ENCODE measurements at regions not wholly inside any gene's neighbourhood (a gene's known extent, or its start where the extent isn't known, plus 50 kb on each side); places are given as distances from the start of the nearest gene placed in this dataset.

DNA sequence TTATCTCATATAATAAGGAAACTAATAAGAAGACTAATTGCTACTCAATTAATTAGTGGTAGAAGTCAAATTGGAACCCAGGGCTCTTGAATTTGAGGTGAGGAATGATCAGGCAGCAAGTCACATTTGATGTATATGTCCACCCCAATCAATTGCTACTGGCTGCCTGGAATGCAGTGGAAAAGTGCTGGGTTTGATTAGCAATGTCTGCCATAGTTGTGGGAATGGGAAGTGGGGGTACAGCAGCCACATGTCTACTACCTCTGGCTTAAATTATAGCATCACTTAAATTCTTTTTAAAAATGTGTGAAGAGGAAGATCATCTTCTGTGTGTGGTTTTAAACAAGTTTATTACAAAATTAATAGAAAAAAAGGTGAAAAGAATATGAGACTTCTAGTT is 50.8 kb upstream of the NAV2 start:
- DNase-seq (ENCODE audit: low read depth in 3 of 3, low spot score in 1 of 3): no peak

GRCh38 chr11:19660076-19660475 is 52.6 kb upstream of the NAV2 start:
- no peak for DNase-seq (ENCODE audit: low read depth in 3 of 3, low spot score in 1 of 3)

DNA sequence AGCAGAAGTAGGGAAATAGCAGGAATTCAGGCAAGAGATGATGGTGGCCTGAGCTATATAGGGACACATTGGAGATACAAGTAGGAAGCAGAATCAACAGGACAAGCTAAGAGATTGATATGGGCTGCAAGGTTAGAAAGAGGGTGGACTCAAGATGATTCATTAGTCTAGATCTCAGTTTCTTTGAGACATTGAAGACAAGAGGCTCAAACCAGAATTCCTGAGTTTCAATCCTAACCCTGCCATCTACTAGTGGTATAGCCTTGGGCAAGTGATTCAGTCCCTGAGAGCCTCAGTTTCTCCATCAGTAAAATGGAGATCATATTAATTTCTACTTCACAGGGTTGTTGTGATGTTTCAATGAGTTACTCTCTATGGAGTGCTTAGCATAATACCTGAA is 53.1 kb upstream of the NAV2 start:
- no peak for DNase-seq (ENCODE audit: low read depth in 3 of 3, low spot score in 1 of 3)

GRCh38 chr11:19658344-19658743 is 54.3 kb upstream of the NAV2 start:
- no peak for DNase-seq (ENCODE audit: low read depth in 3 of 3, low spot score in 1 of 3)

GRCh38 chr11:19656140-19656541 is 56.5 kb upstream of the NAV2 start:
- no peak for DNase-seq (ENCODE audit: low read depth in 3 of 3, low spot score in 1 of 3)

DNA sequence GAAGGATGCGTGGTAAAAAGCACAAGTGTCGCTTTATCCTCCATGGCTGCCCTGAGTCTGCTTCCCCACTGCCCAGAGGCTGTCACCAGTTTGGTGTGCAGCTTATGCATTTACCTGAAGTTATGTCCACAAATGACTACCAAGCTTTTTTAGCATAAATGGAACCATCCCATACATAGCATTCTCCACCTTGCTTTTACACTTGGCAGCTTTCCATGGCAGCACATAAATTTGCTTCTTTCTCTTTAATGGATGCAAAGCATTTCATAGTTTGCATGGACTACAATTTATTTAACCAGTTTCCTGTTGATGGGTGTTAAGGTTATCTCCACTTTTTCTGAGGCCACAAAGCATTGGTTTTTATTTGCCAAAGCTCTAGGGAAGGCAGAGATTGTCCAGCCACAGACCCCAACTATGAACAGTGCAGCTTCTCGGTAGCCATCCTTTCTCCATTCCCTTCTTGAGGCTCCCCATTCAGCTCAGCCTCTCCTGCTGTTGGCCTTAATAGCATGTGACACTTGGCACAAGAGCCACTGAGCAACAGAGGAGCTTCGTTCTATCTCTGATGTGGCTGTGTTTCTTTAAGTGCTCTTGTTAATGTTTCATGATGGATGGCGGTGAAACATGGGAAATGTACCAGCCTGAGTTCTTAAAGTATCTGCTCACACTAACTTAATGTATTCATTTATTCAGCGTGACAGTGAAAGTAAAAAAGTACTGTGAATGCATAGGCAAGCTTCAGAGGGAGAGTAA is 59.8 kb upstream of the NAV2 start:
- DNase-seq (ENCODE audit: low read depth in 3 of 3, low spot score in 1 of 3): no peak

DNA sequence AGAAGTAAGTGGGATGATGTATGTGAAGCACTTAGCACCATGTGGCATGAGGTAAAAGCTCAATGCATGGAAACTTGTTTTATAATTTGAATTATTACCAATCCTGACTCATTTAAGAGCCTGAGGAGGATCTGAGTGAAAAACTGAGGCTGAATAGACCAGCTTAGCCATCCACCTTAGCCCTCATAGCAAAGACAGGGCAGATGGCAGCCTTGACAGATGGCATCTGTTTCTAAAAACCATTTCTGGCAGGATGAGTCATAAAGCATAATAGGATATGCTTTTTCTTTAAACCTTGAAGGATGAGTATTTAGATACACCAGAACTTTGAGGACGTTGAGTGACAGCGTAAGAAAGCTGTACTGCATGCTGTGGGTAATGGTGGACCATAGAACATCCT is 61.0 kb upstream of the NAV2 start:
- no peak for DNase-seq (ENCODE audit: low read depth in 3 of 3, low spot score in 1 of 3)

DNA sequence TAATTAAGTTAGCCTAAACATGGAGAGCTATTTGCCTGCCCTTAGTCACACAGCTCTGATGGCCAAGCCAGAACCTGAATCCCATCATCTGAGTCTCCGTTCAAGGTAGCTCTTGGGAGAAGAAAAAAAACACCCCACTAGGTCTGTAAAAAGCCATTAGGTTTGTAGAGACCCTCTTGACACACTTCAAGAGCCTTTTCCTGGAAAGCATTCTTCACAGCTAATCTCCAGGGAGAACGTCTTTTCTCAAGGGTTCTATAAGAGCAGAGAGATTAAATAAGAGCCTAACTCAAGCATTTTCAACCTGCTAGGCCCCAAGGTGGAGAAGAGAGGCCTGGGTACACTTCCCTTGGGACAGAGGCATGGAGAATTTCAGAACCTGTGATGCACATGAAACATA is 61.6 kb upstream of the NAV2 start:
- no peak for DNase-seq (ENCODE audit: low read depth in 3 of 3, low spot score in 1 of 3)

DNA sequence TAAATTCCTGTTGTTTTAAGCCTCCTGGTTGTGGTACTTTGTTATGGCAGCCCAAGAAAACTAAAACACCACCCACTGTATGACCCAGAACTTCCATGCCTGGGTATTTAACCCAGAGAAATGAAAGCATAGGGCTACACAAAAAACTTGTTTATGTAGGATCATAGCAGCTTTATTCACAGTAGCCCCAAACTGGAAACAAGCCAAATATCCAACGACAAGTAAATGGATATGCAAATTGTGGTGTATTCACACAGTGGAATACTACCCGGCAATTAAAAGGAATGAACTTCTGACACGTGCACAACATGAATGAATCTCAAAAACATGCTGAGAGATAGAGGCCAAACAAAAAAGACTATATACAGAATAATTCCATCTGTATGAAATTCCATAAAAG is 62.2 kb upstream of the NAV2 start:
- no peak for DNase-seq (ENCODE audit: low read depth in 3 of 3, low spot score in 1 of 3)

DNA sequence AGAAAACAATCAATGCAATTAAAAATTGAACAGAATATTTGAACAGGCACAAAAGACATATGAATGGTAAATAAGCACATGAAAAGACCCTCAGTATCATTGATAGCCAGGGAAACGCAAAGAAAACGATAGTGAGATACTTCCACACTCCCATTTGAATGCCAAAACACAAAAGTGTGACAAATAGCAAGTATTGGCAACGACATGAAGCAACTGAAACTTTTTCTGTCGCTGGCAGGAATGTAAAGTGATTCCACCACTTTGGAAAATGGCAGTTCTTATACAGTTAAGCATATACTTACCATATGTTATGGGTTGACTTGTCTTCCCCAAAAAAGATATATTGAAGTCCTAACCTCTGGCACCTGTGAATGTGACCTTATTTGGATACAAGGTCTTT is 62.9 kb upstream of the NAV2 start:
- no peak for DNase-seq (ENCODE audit: low read depth in 3 of 3, low spot score in 1 of 3)

GRCh38 chr11:19648321-19648720 is 64.3 kb upstream of the NAV2 start:
- no peak for DNase-seq (ENCODE audit: low read depth in 3 of 3, low spot score in 1 of 3)

DNA sequence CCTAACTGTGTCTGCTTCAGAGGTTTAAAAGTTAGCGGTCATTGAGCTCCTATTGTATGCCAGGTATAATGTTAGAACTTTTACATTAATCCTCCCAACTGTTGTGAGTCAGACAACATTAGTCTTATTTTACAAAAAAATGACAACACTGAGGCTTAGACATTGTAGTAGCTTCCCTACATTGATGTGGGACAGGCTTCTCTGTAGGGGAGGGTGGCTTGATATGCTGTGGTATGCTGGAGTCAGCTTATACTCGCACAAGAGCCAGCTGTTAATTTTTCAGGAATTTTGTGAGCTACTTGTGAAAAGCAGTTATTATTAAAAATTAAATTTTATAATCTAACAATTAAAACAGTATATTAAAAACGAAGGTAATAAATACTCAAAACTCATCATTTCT is 64.8 kb upstream of the NAV2 start:
- no peak for DNase-seq (ENCODE audit: low read depth in 3 of 3, low spot score in 1 of 3)

- DNase-seq (ENCODE audit: low read depth in 3 of 3, low spot score in 1 of 3): no peak
These were observed 65.7 kb upstream of the NAV2 start for GRCh38 chr11:19646921-19647320.

- DNase-seq (ENCODE audit: low read depth in 3 of 3, low spot score in 1 of 3): no peak
These were observed 66.3 kb upstream of the NAV2 start for GRCh38 chr11:19646308-19646707.

GRCh38 chr11:19644316-19644715 is 68.3 kb upstream of the NAV2 start:
- DNase-seq (ENCODE audit: low read depth in 3 of 3, low spot score in 1 of 3): no peak

DNA sequence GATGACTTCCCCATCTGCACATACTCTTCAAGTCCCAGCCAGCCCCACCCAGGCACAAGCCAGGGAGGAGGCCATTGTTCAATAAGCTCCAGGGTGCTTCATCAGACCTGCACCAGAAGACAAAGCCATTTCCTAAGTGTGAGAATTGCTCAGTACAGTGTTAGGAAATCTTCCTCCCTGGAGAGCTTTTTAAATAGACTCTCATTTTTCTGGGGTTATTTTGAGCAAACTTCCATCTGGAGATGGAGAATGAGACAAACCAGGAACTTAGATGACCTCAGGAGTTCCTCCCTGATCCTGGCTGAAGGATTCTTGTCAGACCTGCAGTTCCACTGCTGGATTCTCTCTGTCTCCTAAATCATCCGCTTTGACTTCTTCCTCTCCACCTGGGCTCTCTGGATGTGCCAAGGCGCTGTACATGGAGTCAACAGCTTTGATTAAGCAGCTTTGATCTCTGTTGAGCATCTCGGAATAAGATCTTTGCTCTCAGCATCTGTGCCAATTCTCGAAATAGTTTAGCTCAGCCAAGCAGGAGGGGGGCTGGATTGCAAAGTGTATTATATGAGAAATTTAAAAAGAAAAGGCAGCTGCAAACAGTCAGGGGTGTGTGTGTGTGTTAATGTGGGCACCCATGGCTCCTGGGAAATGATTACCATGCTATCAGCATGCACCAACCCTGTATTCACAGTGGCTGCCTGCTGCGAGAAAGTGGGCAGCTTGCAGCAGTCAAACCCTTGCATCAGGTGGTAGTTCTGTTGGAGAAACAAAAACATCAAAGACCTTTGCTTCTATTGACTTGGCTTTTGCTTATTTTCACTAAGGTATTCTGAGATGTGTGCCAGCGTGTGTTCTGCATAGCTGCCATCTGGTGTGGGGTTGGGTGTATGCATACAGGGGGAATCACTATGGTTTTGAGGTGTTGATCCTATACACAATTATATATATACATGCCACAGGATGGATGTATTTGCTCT is 70.2 kb upstream of the NAV2 start:
- no peak for DNase-seq (ENCODE audit: low read depth in 3 of 3, low spot score in 1 of 3)

- no peak for DNase-seq (ENCODE audit: low read depth in 3 of 3, low spot score in 1 of 3)
These were observed 73.0 kb upstream of the NAV2 start for GRCh38 chr11:19639603-19640105.

GRCh38 chr11:19635332-19635731 is 77.3 kb upstream of the NAV2 start:
- DNase-seq (ENCODE audit: low read depth in 3 of 3, low spot score in 1 of 3): no peak

- DNase-seq (ENCODE audit: low read depth in 3 of 3, low spot score in 1 of 3): no peak
These were observed 79.4 kb upstream of the NAV2 start for GRCh38 chr11:19633276-19633675.

- DNase-seq (ENCODE audit: low read depth in 3 of 3, low spot score in 1 of 3): no peak
These were observed 80.2 kb upstream of the NAV2 start for GRCh38 chr11:19632499-19632834.

DNA sequence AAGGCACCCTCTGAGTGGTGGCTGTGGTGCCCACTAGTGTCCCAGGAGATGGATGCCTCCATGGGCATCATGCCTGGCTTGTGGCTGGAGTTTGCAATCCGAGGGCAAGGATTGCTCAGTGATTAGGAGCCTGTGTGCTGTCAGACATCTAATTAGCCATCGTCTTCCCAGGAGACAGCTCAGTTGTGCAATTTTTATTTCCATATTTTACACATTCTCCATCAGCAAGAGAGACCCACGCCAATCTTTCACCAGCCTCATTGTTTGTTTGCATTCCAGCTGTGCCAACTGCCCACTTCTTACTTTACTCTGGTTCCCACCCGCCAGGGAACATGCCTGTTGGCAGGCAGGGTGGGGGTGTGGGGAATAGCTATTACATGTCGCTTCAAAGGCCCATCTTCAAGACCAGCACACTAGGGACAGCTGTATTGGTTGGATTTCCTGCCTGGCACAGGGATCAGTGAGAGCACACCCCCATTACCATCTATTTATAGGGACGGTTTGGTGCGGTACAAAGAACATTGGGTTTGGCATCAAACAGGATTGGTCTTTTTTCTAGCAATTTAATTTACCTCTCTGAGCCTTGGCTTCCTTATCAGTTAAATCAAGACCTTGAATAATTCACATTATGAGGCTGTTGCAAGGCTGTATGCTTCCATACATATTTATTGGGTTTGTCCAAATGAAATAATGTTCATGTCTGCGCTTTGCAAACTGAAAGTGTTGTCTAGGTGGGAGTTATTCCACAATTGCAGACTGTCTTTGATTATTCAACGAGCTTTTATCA is 80.7 kb upstream of the NAV2 start:
- no peak for DNase-seq (ENCODE audit: low read depth in 3 of 3, low spot score in 1 of 3)

DNA sequence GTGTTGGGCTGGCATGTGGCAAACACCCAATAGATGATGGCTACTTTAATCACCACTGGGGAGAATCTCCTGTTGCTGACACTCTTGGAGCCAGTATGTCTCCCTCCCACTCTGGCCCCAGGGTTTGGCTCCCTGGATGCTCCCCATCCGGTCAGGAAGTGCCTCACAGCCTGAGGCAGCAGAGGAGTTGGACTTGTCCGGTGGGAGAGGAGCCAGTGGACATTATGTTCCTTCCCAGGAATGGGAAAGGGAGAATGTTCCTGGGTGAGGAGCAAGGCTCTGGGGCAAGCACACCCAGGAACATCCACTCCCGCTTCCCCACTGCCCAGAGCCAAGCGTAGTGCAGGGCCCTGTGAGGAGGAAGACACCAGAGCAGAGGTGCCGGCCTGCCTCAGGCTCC is 84.6 kb upstream of the NAV2 start:
- no peak for DNase-seq (ENCODE audit: low read depth in 3 of 3, low spot score in 1 of 3)
